KMS-11 (cell line): ENCODE measurements at regions not wholly inside any gene's neighbourhood (a gene's known extent, or its start where the extent isn't known, plus 50 kb on each side); places are given as distances from the start of the nearest gene placed in this dataset.

Experiments used
- H2AFZ ChIP-seq: fragments of 200-600 bp; sonication (generic); 2 replicates; pipeline ENCODE4 v1.6.1; 2016; ENCODE audit warnings: antibody characterized with exemption, mixed run types, low read depth
- H3K27ac ChIP-seq: fragments of 200-600 bp; sonication (generic); 2 replicates; pipeline ENCODE4 v1.6.1; 2016; ENCODE audit warnings: mild to moderate bottlenecking, mixed run types
- H3K27me3 ChIP-seq: fragments of 200-600 bp; sonication (generic); 2 replicates; pipeline ENCODE4 v1.6.1; 2017; ENCODE audit warnings: mild to moderate bottlenecking, low read depth, mixed run types, moderate library complexity; ENCODE audit not compliant: insufficient read depth
- H3K36me3 ChIP-seq: fragments of 200-600 bp; sonication (generic); 2 replicates; pipeline ENCODE4 v1.6.1; 2017; ENCODE audit warnings: mild to moderate bottlenecking, mixed run types; ENCODE audit not compliant: insufficient read depth
- H3K4me1 ChIP-seq: fragments of 200-600 bp; sonication (generic); 2 replicates; pipeline ENCODE4 v1.6.1; 2016; ENCODE audit warnings: mild to moderate bottlenecking, low read depth, mixed run types; ENCODE audit not compliant: poor library complexity, severe bottlenecking
- H3K4me2 ChIP-seq: fragments of 200-600 bp; sonication (generic); 2 replicates; pipeline ENCODE4 v1.7.0; 2016; ENCODE audit warnings: mild to moderate bottlenecking, mixed run types
- H3K4me3 ChIP-seq: fragments of 200-600 bp; sonication (generic); IDR thresholded peaks from 2 replicates; pipeline ENCODE4 v1.6.1; 2017; ENCODE audit warnings: low read depth, low read length, mixed read lengths; ENCODE audit not compliant: insufficient read depth
- H3K79me2 ChIP-seq: fragments of 200-600 bp; sonication (generic); 2 replicates; pipeline ENCODE4 v1.6.1; 2016; ENCODE audit warnings: low read depth, mixed run types; ENCODE audit not compliant: insufficient read depth
- H3K9ac ChIP-seq: fragments of 200-600 bp; sonication (generic); 2 replicates; pipeline ENCODE4 v1.6.1; 2016; ENCODE audit warnings: mild to moderate bottlenecking, mixed run types
- H4K20me1 ChIP-seq: fragments of 200-600 bp; sonication (generic); 2 replicates; pipeline ENCODE4 v1.6.1; 2016; ENCODE audit warnings: mild to moderate bottlenecking, mixed run types; ENCODE audit not compliant: insufficient read depth
- CTCF ChIP-seq: fragments of 200-600 bp; sonication (generic); conservative IDR thresholded peaks from 2 replicates; pipeline ENCODE4 v1.6.1; 2017; ENCODE audit warnings: low read depth, mild to moderate bottlenecking, antibody characterized with exemption, low read length, moderate library complexity, mixed read lengths

DNA sequence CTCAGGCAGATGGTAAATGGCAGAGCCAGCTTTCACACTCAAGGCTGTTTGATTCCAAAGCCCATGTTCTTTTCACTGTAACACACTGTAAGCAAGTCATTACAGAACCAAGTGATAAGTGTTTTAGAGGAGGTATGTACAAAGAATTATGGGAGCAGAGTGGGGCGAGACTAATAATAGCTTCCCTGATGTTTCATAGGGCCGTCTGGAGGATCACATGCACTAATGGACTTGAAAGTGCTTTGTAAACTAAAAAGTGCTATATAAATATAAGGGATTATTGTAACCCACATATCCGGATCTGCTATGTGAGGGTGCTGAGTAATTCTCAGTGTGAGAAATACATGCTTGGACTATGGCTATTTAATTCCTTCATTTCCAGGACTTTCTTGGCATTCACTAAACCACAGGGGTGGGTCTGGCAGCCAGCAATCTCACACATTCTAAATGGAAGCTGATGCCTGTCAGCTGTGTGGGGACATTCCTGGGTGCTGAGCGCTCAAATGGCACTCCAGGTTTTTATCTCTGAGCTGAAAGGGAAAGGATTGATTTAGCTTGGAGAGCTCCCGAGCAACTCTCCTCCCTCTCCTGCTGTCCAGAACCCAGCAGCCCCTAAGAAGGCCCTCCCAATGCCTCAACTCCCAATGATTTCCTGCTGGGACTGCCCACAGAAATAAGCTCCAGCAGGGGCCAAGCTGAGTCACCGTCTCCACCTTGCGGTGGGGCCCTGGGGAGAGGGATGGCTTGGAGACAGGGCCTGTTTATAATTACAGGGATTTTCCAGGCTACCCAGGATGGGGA lies 222.8 kb downstream of the SOX11 start:
- Histone ChIP-seq H3K4me2 (no peak overlapping the region), H3K27me3 (no peaks in the 10 kb centered on the region), H3K36me3 (no peaks in the 10 kb centered on the region), H3K4me1 (no peaks in the 10 kb centered on the region), H2AFZ (no peak overlapping the region), H3K9ac (no peak overlapping the region), H3K79me2 (no peaks in the 10 kb centered on the region), H3K4me3 (no peak overlapping the region), H4K20me1 (no peaks in the 10 kb centered on the region), H3K27ac (no peak overlapping the region)
- no peak for TF ChIP-seq CTCF

- Histone ChIP-seq H3K79me2 (no peaks in the 10 kb centered on the region), H3K4me3 (no peak overlapping the region), H3K9ac (no peak overlapping the region), H2AFZ (no peak overlapping the region), H3K36me3 (no peaks in the 10 kb centered on the region), H4K20me1 (no peaks in the 10 kb centered on the region), H3K4me2 (no peak overlapping the region), H3K27ac (no peak overlapping the region), H3K4me1 (no peaks in the 10 kb centered on the region), H3K27me3 (no peaks in the 10 kb centered on the region)
- peak; percentile 61 for TF ChIP-seq CTCF
Observed at GRCh38 chr2:5915881-5916310, 223.7 kb downstream of the SOX11 start.

DNA sequence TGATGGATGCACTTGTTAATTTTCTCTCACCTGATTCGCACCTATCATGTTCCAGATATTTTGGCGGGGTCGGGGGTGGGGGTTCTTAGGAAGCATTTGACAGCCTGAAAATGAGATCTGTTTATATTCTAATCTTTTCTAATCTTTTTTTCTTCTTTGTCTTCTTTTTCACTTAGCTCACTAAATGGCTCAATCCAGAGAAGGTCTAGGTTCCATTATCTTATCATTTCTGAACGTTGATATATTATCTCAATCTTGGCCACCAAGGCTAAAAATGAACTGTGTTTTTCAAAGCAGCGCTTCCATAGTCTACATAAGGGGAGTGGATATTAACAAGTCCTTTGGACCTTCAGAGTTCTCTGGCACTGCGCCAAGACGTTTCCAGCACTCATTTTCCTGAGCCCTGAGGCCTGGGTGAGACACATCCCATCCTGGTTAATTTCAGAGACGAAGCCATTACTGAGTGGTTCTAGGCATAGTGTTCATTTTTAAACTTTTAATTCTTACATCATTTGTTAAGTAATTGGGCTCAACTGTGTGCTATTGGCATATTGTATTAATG lies 229.0 kb downstream of the SOX11 start:
- H3K27me3 ChIP-seq, result no peaks in the 10 kb centered on the region
- TF ChIP-seq CTCF, result no peak
- no peaks in the 10 kb centered on the region for H4K20me1 ChIP-seq
- H3K27ac ChIP-seq, result no peak overlapping the region
- no peaks in the 10 kb centered on the region for H3K36me3 ChIP-seq
- no peak overlapping the region for H2AFZ ChIP-seq
- no peak overlapping the region for H3K9ac ChIP-seq
- H3K4me1 ChIP-seq, result peaks cover 33% of the 10 kb centered on the region
- no peak overlapping the region for H3K4me2 ChIP-seq
- no peaks in the 10 kb centered on the region for H3K79me2 ChIP-seq
- no peak overlapping the region for H3K4me3 ChIP-seq

GRCh38 chr2:5923957-5924945 lies 232.1 kb downstream of the SOX11 start:
- peak overlapping the region; percentile 39; the same call in 1 of the 2 replicates for H3K9ac ChIP-seq
- peaks cover 34% of the 10 kb centered on the region for H3K4me1 ChIP-seq
- peak overlapping the region; percentile 87 for H3K27ac ChIP-seq
- TF ChIP-seq CTCF, result no peak
- H3K4me2 ChIP-seq, result peak overlapping the region; percentile 85
- H3K79me2 ChIP-seq, result no peaks in the 10 kb centered on the region
- H3K27me3 ChIP-seq, result no peaks in the 10 kb centered on the region
- H2AFZ ChIP-seq, result peak overlapping the region; percentile 59; the same call in 1 of the 2 replicates
- no peaks in the 10 kb centered on the region for H3K36me3 ChIP-seq
- peak overlapping the region; percentile 55 for H3K4me3 ChIP-seq
- no peaks in the 10 kb centered on the region for H4K20me1 ChIP-seq
